ENCODE measurements at regions not wholly inside any gene's neighbourhood (a gene's known extent, or its start where the extent isn't known, plus 50 kb on each side); places are given as distances from the start of the nearest gene placed in this dataset.
"Not testable (repeated sequence)": the region's sequence is repeated elsewhere in the genome, so short reads cannot be mapped to it uniquely, and the experiment has no call there.

- intact Hi-C loops (cut with micrococcal nuclease), result no loop called here
- Mint-ChIP-seq H3K4me1 (peaks cover 7% of the 10 kb centered on the region), H3K36me3 (no peaks in the 10 kb centered on the region), H3K27ac (no peak overlapping the region), H3K27me3 (ENCODE audit: low read depth in 3 of 3) (peaks cover 13 to 20% (median 18%) of the 10 kb centered on the region in 3 donors), H3K9me3 (peaks cover 2 to 12% (median 5%) of the 10 kb centered on the region in 7 donors), H3K4me3 (no peak overlapping the region)
- WGBS (ENCODE audit: insufficient coverage), result no CpG with 5 or more reads among the region's 4 CpGs
- Histone ChIP-seq H4K20me1 (ENCODE audit: insufficient read depth, low read length) (no peaks in the 10 kb centered on the region), H2AFZ (ENCODE audit: insufficient read depth, low read depth, low read length, poor library complexity, severe bottlenecking) (no peak overlapping the region), H3K27me3 (ENCODE audit: control insufficient read depth in 2 of 2, insufficient read depth in 2 of 2, low read length in 2 of 2) (peaks cover 0 to 19% of the 10 kb centered on the region in 2 donors), H3K9me3 (replicated peaks in 1 of 2; ENCODE audit: control insufficient read depth in 1 of 2, insufficient read depth in 1 of 2, low read length in 2 of 2) (no peaks in the 10 kb centered on the region), H3K27ac (ENCODE audit: low read depth in 1 of 2, low read length in 2 of 2) (no peak overlapping the region), H3K4me1 (ENCODE audit: control insufficient read depth in 1 of 2, insufficient read depth in 2 of 2, low read length in 2 of 2) (peaks cover 3 to 8% of the 10 kb centered on the region in 2 donors), H3K4me3 (replicated peaks in 1 of 3; ENCODE audit: low read depth in 2 of 3, low read length in 3 of 3) (no peak overlapping the region), H3K9ac (ENCODE audit: insufficient read depth, low read length, poor library complexity, severe bottlenecking) (no peak overlapping the region), H3K4me2 (replicated peaks; ENCODE audit: extremely low read depth, low read length, poor library complexity, severe bottlenecking) (no peak overlapping the region), H3K79me2 (ENCODE audit: insufficient read depth, low read length) (no peaks in the 10 kb centered on the region), H3K36me3 (replicated peaks in 1 of 2; ENCODE audit: control insufficient read depth in 1 of 2, insufficient read depth in 2 of 2, low read length in 2 of 2) (no peaks in the 10 kb centered on the region)
- TF ChIP-seq CTCF (IDR thresholded peaks at IDR 0.05), result no peak
- no peak for DNase-seq
Observed at GRCh38 chr1:201643835-201644104, 104.8 kb downstream of the NAV1 start.

- no peaks in the 10 kb centered on the region for H3K36me3 Mint-ChIP-seq
- H3K9me3 Mint-ChIP-seq, result peaks cover 1 to 12% (median 5%) of the 10 kb centered on the region in 7 donors
- Histone ChIP-seq H3K4me3 (replicated peaks in 1 of 3; ENCODE audit: low read depth in 2 of 3, low read length in 3 of 3) (no peak overlapping the region), H3K9ac (ENCODE audit: insufficient read depth, low read length, poor library complexity, severe bottlenecking) (no peak overlapping the region), H3K4me1 (ENCODE audit: control insufficient read depth in 1 of 2, insufficient read depth in 2 of 2, low read length in 2 of 2) (peaks cover 7 to 12% of the 10 kb centered on the region in 2 donors), H3K79me2 (ENCODE audit: insufficient read depth, low read length) (no peaks in the 10 kb centered on the region), H4K20me1 (ENCODE audit: insufficient read depth, low read length) (no peaks in the 10 kb centered on the region), H3K9me3 (replicated peaks in 1 of 2; ENCODE audit: control insufficient read depth in 1 of 2, insufficient read depth in 1 of 2, low read length in 2 of 2) (no peaks in the 10 kb centered on the region), H3K4me2 (replicated peaks; ENCODE audit: extremely low read depth, low read length, poor library complexity, severe bottlenecking) (no peak overlapping the region), H3K27ac (ENCODE audit: low read depth in 1 of 2, low read length in 2 of 2) (no peak overlapping the region), H3K36me3 (replicated peaks in 1 of 2; ENCODE audit: control insufficient read depth in 1 of 2, insufficient read depth in 2 of 2, low read length in 2 of 2) (no peaks in the 10 kb centered on the region), H2AFZ (ENCODE audit: insufficient read depth, low read depth, low read length, poor library complexity, severe bottlenecking) (no peak overlapping the region), H3K27me3 (ENCODE audit: control insufficient read depth in 2 of 2, insufficient read depth in 2 of 2, low read length in 2 of 2) (peaks cover 2 to 23% of the 10 kb centered on the region in 2 donors)
- H3K4me1 Mint-ChIP-seq, result peaks cover 8% of the 10 kb centered on the region
- 56% methylated on average over 2 of the region's 2 CpGs for WGBS (ENCODE audit: insufficient coverage)
- peaks cover 15 to 22% (median 20%) of the 10 kb centered on the region in 3 donors for H3K27me3 Mint-ChIP-seq (ENCODE audit: low read depth in 3 of 3)
- no peak overlapping the region for H3K4me3 Mint-ChIP-seq
- no peak overlapping the region for H3K27ac Mint-ChIP-seq
- intact Hi-C loops (cut with micrococcal nuclease), result no loop called here
- no peak for TF ChIP-seq CTCF (IDR thresholded peaks at IDR 0.05)
- no peak for DNase-seq
Observed at GRCh38 chr1:201644197-201644596, 105.3 kb downstream of the NAV1 start.

- H3K4me3 ChIP-seq (replicated peaks in 1 of 3; ENCODE audit: low read depth in 2 of 3, low read length in 3 of 3); H3K27ac Mint-ChIP-seq; DNase-seq; H2AFZ ChIP-seq (ENCODE audit: insufficient read depth, low read depth, low read length, poor library complexity, severe bottlenecking); H3K9me3 ChIP-seq (replicated peaks in 1 of 2; ENCODE audit: control insufficient read depth in 1 of 2, insufficient read depth in 1 of 2, low read length in 2 of 2); H3K36me3 ChIP-seq (replicated peaks in 1 of 2; ENCODE audit: control insufficient read depth in 1 of 2, insufficient read depth in 2 of 2, low read length in 2 of 2); H3K9ac ChIP-seq (ENCODE audit: insufficient read depth, low read length, poor library complexity, severe bottlenecking); H3K4me3 Mint-ChIP-seq; H3K79me2 ChIP-seq (ENCODE audit: insufficient read depth, low read length); H3K4me2 ChIP-seq (replicated peaks; ENCODE audit: extremely low read depth, low read length, poor library complexity, severe bottlenecking); H3K27ac ChIP-seq (ENCODE audit: low read depth in 1 of 2, low read length in 2 of 2); H3K36me3 Mint-ChIP-seq; intact Hi-C loops (cut with micrococcal nuclease); H4K20me1 ChIP-seq (ENCODE audit: insufficient read depth, low read length): not testable (repeated sequence)
- Histone ChIP-seq H3K4me1 (ENCODE audit: control insufficient read depth in 1 of 2, insufficient read depth in 2 of 2, low read length in 2 of 2) (peaks cover 12 to 20% of the 10 kb centered on the region in 2 donors), H3K27me3 (ENCODE audit: control insufficient read depth in 2 of 2, insufficient read depth in 2 of 2, low read length in 2 of 2) (peaks cover 2 to 31% of the 10 kb centered on the region in 2 donors)
- H3K9me3 Mint-ChIP-seq, result peaks cover 1 to 12% (median 5%) of the 10 kb centered on the region in 7 donors
- WGBS (ENCODE audit: insufficient coverage), result no CpG with 5 or more reads among the region's 6 CpGs
- peaks cover 21 to 30% (median 27%) of the 10 kb centered on the region in 3 donors for H3K27me3 Mint-ChIP-seq (ENCODE audit: low read depth in 3 of 3)
- peaks cover 14% of the 10 kb centered on the region for H3K4me1 Mint-ChIP-seq
Observed at GRCh38 chr1:201645000-201645399, 106.1 kb downstream of the NAV1 start.

Measured in CD14-positive monocyte (primary cell).